GM12891 (cell line): ENCODE measurements at regions not wholly inside any gene's neighbourhood (a gene's known extent, or its start where the extent isn't known, plus 50 kb on each side); places are given as distances from the start of the nearest gene placed in this dataset.
A peak's percentile ranks its signal among the peaks of the same experiment; 100 is the strongest.

ENCODE experiments used
- DNase-seq: peaks from one replicate; pipeline ENCODE4 v3.0.0; 2011; ENCODE audit warnings: low spot score; ENCODE audit not compliant: insufficient read length
- FAIRE-seq: peaks from 2 replicates; lab custom pipeline; 2011; peaks lifted over from hg19 to GRCh38; lab: Jason Lieb, UNC
- PAX5 ChIP-seq: IDR thresholded peaks from 2 replicates; pipeline ENCODE4 v1.6.1; 2011; ENCODE audit warnings: low read length, moderate library complexity, mild to moderate bottlenecking; ENCODE audit not compliant: insufficient read depth, severe bottlenecking
- POLR2A ChIP-seq: IDR thresholded peaks from 2 replicates; pipeline ENCODE4 v1.6.1; 2011; ENCODE audit warnings: low read depth, low read length, control low read depth
- POLR2AphosphoS5 ChIP-seq: IDR thresholded peaks from 2 replicates; pipeline ENCODE4 v1.6.1; 2011; ENCODE audit warnings: low read depth, low read length, control low read depth
- POU2F2 ChIP-seq: IDR thresholded peaks from 2 replicates; pipeline ENCODE4 v1.6.1; 2011; ENCODE audit warnings: low read depth, mild to moderate bottlenecking, control low read depth, low read length, moderate library complexity
- SPI1 ChIP-seq: IDR thresholded peaks from 2 replicates; pipeline ENCODE4 v1.6.1; 2011; ENCODE audit warnings: low read depth, low read length, control low read depth
- TAF1 ChIP-seq: IDR thresholded peaks from 2 replicates; pipeline ENCODE4 v1.6.1; 2011; ENCODE audit warnings: low read depth, low read length, control low read depth

GRCh38 chr16:73171380-73171779, 123.5 kb upstream of the ZFHX3 start:
- FAIRE-seq (no peak), DNase-seq (no peak)
- TF ChIP-seq SPI1 (no peak), POU2F2 (no peak), PAX5 (no peak), POLR2A (no peak), POLR2AphosphoS5 (no peak), TAF1 (no peak)

- no peak for TF ChIP-seq POLR2A
- no peak for TF ChIP-seq POLR2AphosphoS5
- TF ChIP-seq PAX5 = no peak
- no peak for TF ChIP-seq SPI1
- no peak for TF ChIP-seq POU2F2
- no peak for TF ChIP-seq TAF1
- DNase-seq = no peak
- FAIRE-seq = no peak
Measured at GRCh38 chr16:73170612-73171038, 122.7 kb upstream of the ZFHX3 start.

- TF ChIP-seq TAF1 (no peak), POU2F2 (no peak), POLR2AphosphoS5 (no peak), POLR2A (no peak), SPI1 (no peak), PAX5 (no peak)
- FAIRE-seq = peak; percentile 31
Measured at GRCh38 chr16:73166947-73167550, 119.1 kb upstream of the ZFHX3 start.

GRCh38 chr16:73166441-73166851, 118.5 kb upstream of the ZFHX3 start:
- DNase-seq (no peak), FAIRE-seq (no peak)
- TF ChIP-seq SPI1 (no peak), POLR2AphosphoS5 (no peak), TAF1 (no peak), PAX5 (no peak)

More at GRCh38 chr16:73166947-73167550, 119.1 kb upstream of the ZFHX3 start:
- DNase-seq = no peak

- TF ChIP-seq PAX5 (no peak), TAF1 (no peak), POU2F2 (no peak), POLR2AphosphoS5 (no peak), SPI1 (no peak), POLR2A (no peak)
- FAIRE-seq (no peak), DNase-seq (no peak)
Measured at GRCh38 chr16:73163238-73163815, 115.4 kb upstream of the ZFHX3 start.

GRCh38 chr16:73161977-73162376, 114.0 kb upstream of the ZFHX3 start:
- no peak for TF ChIP-seq TAF1
- no peak for TF ChIP-seq POU2F2
- DNase-seq (no peak), FAIRE-seq (no peak)

GRCh38 chr16:73159296-73159695, 111.4 kb upstream of the ZFHX3 start:
- no peak for TF ChIP-seq POLR2AphosphoS5
- TF ChIP-seq POLR2A = no peak
- TF ChIP-seq PAX5 = no peak
- no peak for TF ChIP-seq SPI1
- no peak for TF ChIP-seq TAF1
- no peak for TF ChIP-seq POU2F2
- FAIRE-seq (no peak), DNase-seq (no peak)

- DNase-seq (no peak), FAIRE-seq (no peak)
- no peak for TF ChIP-seq POU2F2
- no peak for TF ChIP-seq PAX5
- no peak for TF ChIP-seq POLR2A
- no peak for TF ChIP-seq SPI1
- no peak for TF ChIP-seq POLR2AphosphoS5
- no peak for TF ChIP-seq TAF1
Measured at GRCh38 chr16:73157861-73158260, 109.9 kb upstream of the ZFHX3 start.

- TF ChIP-seq SPI1 (peak; percentile 18; the same call in 1 of the 2 replicates), POLR2A (no peak)
- no peak for FAIRE-seq
- DNase-seq = no peak
Measured at GRCh38 chr16:73154063-73154870, 106.3 kb upstream of the ZFHX3 start.

- DNase-seq = no peak
- no peak for FAIRE-seq
Measured at GRCh38 chr16:73152386-73153125, 104.6 kb upstream of the ZFHX3 start.

More at GRCh38 chr16:73152386-73153125, 104.6 kb upstream of the ZFHX3 start:
- TF ChIP-seq POLR2A (no peak), PAX5 (no peak), POLR2AphosphoS5 (no peak), SPI1 (no peak), POU2F2 (no peak), TAF1 (no peak)
